AG09319 (cell line): ENCODE measurements at regions not wholly inside any gene's neighbourhood (a gene's known extent, or its start where the extent isn't known, plus 50 kb on each side); places are given as distances from the start of the nearest gene placed in this dataset.

ENCODE experiments used
- DNase-seq: peaks from one replicate; pipeline ENCODE4 v3.0.0-alpha.2; 2010; ENCODE audit warnings: low read depth; ENCODE audit errors: extremely low read depth
- CTCF ChIP-seq: IDR thresholded peaks from 2 replicates; pipeline ENCODE4 v1.5.1; 2011; ENCODE audit warnings: low read depth, mild to moderate bottlenecking, inconsistent platforms, low read length, moderate library complexity

GRCh38 chr4:61143461-61143860, 56.7 kb upstream of the ADGRL3 start:
- TF ChIP-seq CTCF = no peak
- no peak for DNase-seq

GRCh38 chr4:61149278-61149677, 50.8 kb upstream of the ADGRL3 start:
- no peak for TF ChIP-seq CTCF
- DNase-seq = no peak
